ENCODE measurements at regions not wholly inside any gene's neighbourhood (a gene's known extent, or its start where the extent isn't known, plus 50 kb on each side); places are given as distances from the start of the nearest gene placed in this dataset.

DNA sequence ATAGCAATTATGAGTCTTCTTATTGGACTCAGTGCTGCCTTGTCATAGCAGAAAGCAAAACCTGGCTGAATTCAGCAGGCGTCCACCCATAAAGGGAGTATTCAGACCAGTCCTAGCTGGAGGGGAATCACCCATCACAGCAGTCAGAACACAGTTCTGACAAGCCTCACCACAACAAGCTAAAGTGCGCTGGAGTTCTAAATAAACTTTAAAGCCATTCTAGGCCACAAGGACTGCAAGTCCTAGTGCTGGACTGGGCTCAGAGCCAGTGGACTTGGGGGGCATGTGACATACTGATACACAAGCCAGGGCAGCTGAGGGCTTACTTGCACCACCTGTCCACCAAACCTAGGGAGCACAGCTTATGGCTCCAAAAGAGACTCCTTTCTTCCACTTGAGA is 115.3 kb upstream of the PCSK5 start:
- no peak for TF ChIP-seq POLR2A (IDR thresholded peaks at IDR 0.05; ENCODE audit: borderline replicate concordance, extremely low read depth, insufficient read depth, insufficient read length)
- TF ChIP-seq, protein P1, sequence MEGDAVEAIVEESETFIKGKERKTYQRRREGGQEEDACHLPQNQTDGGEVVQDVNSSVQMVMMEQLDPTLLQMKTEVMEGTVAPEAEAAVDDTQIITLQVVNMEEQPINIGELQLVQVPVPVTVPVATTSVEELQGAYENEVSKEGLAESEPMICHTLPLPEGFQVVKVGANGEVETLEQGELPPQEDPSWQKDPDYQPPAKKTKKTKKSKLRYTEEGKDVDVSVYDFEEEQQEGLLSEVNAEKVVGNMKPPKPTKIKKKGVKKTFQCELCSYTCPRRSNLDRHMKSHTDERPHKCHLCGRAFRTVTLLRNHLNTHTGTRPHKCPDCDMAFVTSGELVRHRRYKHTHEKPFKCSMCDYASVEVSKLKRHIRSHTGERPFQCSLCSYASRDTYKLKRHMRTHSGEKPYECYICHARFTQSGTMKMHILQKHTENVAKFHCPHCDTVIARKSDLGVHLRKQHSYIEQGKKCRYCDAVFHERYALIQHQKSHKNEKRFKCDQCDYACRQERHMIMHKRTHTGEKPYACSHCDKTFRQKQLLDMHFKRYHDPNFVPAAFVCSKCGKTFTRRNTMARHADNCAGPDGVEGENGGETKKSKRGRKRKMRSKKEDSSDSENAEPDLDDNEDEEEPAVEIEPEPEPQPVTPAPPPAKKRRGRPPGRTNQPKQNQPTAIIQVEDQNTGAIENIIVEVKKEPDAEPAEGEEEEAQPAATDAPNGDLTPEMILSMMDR (IDR thresholded peaks at IDR 0.05 in 2 of 3, conservative IDR thresholded peaks at IDR 0.05 in 1 of 3; ENCODE audit: borderline replicate concordance in 1 of 3, insufficient read depth in 1 of 3, low read depth in 2 of 3, low read length in 2 of 3): no peak
- no peak for TF ChIP-seq CBX3 (IDR thresholded peaks at IDR 0.05; ENCODE audit: low read depth)
